K562 (cell line): ENCODE measurements at regions not wholly inside any gene's neighbourhood (a gene's known extent, or its start where the extent isn't known, plus 50 kb on each side); places are given as distances from the start of the nearest gene placed in this dataset.

Experiments used
- ATAC-seq: fragments of 200-7000 bp; cut with Tn5 transposase; 3 replicates; pipeline ENCODE4 v1.9.1; 2020; ENCODE audit warnings: moderate library complexity
- BruUV-seq: library from RNA; stranded (reverse); fragments of 400-500 nt; replicated peaks from 2 replicates; lab custom pipeline; 2021; lab: Mats Ljungman, UMichigan
- CTCF ChIA-PET: fragments of 300-600 bp; formaldehyde crosslinking; extraction: SDS; loops from one replicate; lab custom pipeline; 2021; ENCODE audit warnings: low intra/inter-chr PET ratio; lab: Yijun Ruan, JAX
- POLR2A ChIA-PET: fragments of 300-600, 350-650 bp; sonication (Branson Sonifier 250); formaldehyde crosslinking; extraction: SDS; loops from one replicate; lab custom pipeline; 2021; ENCODE audit warnings: antibody characterized with exemption, inconsistent platforms; lab: Yijun Ruan, JAX
- DNase-seq, 4 experiments: peaks; one replicate each; pipeline versions ENCODE4 v3.0.0 to v3.0.0-alpha.2; 2011 to 2018; ENCODE audit warnings: low spot score in 3 of 4, mixed read lengths in 3 of 4; ENCODE audit errors: extremely low read depth in 1 of 4
- FAIRE-seq: peaks from 2 replicates; lab custom pipeline; 2011; peaks lifted over from hg19 to GRCh38; lab: Jason Lieb, UNC
- H2AFZ ChIP-seq: 2 replicates; pipeline ENCODE4 v1.6.0; 2011; ENCODE audit warnings: low read depth, low read length, control low read depth, inconsistent platforms
- H3K27ac ChIP-seq: fragments of 200-600 bp; 3 replicates; pipeline ENCODE4 v1.8.0; 2011; ENCODE audit warnings: low read depth, mild to moderate bottlenecking, control low read depth, inconsistent platforms, low read length, moderate library complexity, mixed read lengths; ENCODE audit errors: extremely low read depth
- H3K27me3 ChIP-seq, 2 experiments: fragments of 300-600 bp in 1 of 2; 2 replicates in 1 of 2; 3 replicates in 1 of 2; pipeline versions ENCODE4 v1.6.0 to v1.8.0; 2011; ENCODE audit warnings: inconsistent platforms in 2 of 2, low read length in 2 of 2, mild to moderate bottlenecking in 1 of 2, mixed read lengths in 1 of 2, moderate library complexity in 1 of 2; ENCODE audit not compliant: control insufficient read depth in 2 of 2, insufficient read depth in 2 of 2
- H3K36me3 ChIP-seq: fragments of 300-600 bp; 3 replicates; pipeline ENCODE4 v1.8.0; 2011; ENCODE audit warnings: mild to moderate bottlenecking, low read length, inconsistent platforms; ENCODE audit not compliant: control insufficient read depth, insufficient read depth
- H3K4me1 ChIP-seq, 2 experiments: fragments of 200-600 bp in 1 of 2; replicated peaks in 1 of 2; 2 replicates in 1 of 2; 3 replicates in 1 of 2; pipeline versions ENCODE4 v1.5.1 to v1.8.0; 2011; ENCODE audit warnings: inconsistent platforms in 2 of 2, low read length in 2 of 2, mild to moderate bottlenecking in 1 of 2, mixed read lengths in 1 of 2, moderate library complexity in 1 of 2; ENCODE audit not compliant: control insufficient read depth in 2 of 2, insufficient read depth in 2 of 2
- H3K4me2 ChIP-seq: 2 replicates; pipeline ENCODE4 v1.6.1; 2011; ENCODE audit warnings: low read length, control low read depth, inconsistent platforms, mixed read lengths; ENCODE audit not compliant: insufficient read depth
- H3K4me3 ChIP-seq: fragments of 200-600 bp; sonication (generic), shearing (Covaris generic); 2 replicates; pipeline ENCODE4 v1.5.1; 2016; ENCODE audit warnings: control low read depth, inconsistent platforms
- H3K79me2 ChIP-seq: fragments of 200-600 bp; 3 replicates; pipeline ENCODE4 v1.8.0; 2011; ENCODE audit warnings: low read length, inconsistent platforms; ENCODE audit not compliant: control insufficient read depth, insufficient read depth
- H3K9ac ChIP-seq, 2 experiments: 2 replicates each; pipeline versions ENCODE4 v1.6.0 to v1.6.1; 2011; ENCODE audit warnings: low read depth in 2 of 2, low read length in 2 of 2, control low read depth in 1 of 2, inconsistent platforms in 1 of 2, mild to moderate bottlenecking in 1 of 2, mixed read lengths in 1 of 2; ENCODE audit not compliant: insufficient read depth in 1 of 2
- H3K9me1 ChIP-seq: one replicate; pipeline ENCODE4 v1.6.0; 2011; ENCODE audit warnings: inconsistent platforms, mild to moderate bottlenecking, low read length, moderate library complexity; ENCODE audit not compliant: control insufficient read depth, insufficient read depth
- H3K9me3 ChIP-seq: replicated peaks from 2 replicates; pipeline ENCODE4 v1.5.1; 2011; ENCODE audit warnings: low read depth, low read length, inconsistent platforms; ENCODE audit not compliant: control insufficient read depth, insufficient read depth
- H4K20me1 ChIP-seq: replicated peaks from 2 replicates; pipeline ENCODE4 v1.6.1; 2011; ENCODE audit warnings: low read length, inconsistent platforms, mixed read lengths; ENCODE audit not compliant: control insufficient read depth, insufficient read depth
- CHD4 ChIP-seq: fragments of 200-600 bp; sonication (generic); IDR thresholded peaks from 3 replicates; pipeline ENCODE4 v1.6.1; 2012; ENCODE audit warnings: low read depth, mild to moderate bottlenecking, mixed read lengths, low read length, inconsistent platforms; ENCODE audit not compliant: insufficient read depth, insufficient replicate concordance, poor library complexity, severe bottlenecking
- GATAD2B ChIP-seq: fragments of 450-650 bp; IDR thresholded peaks from 2 replicates; pipeline ENCODE4 v1.6.1; 2017; ENCODE audit warnings: mild to moderate bottlenecking, borderline replicate concordance
- HNRNPH1 ChIP-seq: fragments of 200-400 bp; formaldehyde crosslinking; optimal IDR thresholded peaks from 2 replicates; pipeline ENCODE3; 2017; ENCODE audit warnings: low read depth, mild to moderate bottlenecking, low read length, moderate library complexity
- HNRNPL ChIP-seq: fragments of 200-400 bp; formaldehyde crosslinking; IDR thresholded peaks from 2 replicates; pipeline ENCODE4 v1.6.1; 2017; ENCODE audit warnings: low read depth, mild to moderate bottlenecking, low read length
- SRSF9 ChIP-seq: fragments of 200-400 bp; formaldehyde crosslinking; IDR thresholded peaks from 2 replicates; pipeline ENCODE4 v1.6.1; 2017; ENCODE audit warnings: low read depth, low read length, borderline replicate concordance
- ZNF24 ChIP-seq: fragments of 450-650 bp; IDR thresholded peaks from 2 replicates; pipeline ENCODE4 v1.6.1; 2016
- WGBS: fragments of 100-300 bp; shearing (Covaris generic); methylation state at CpG from one replicate; pipeline ENCODE4 v1.1.6; 2016; ENCODE audit warnings: low coverage, mixed read lengths; ENCODE audit not compliant: insufficient coverage; ENCODE audit errors: missing lambda C conversion rate; 5-methylcytosine and 5-hydroxymethylcytosine counted together
- in situ Hi-C: fragments of 300-500 bp; cut with MboI; formaldehyde crosslinking; loops from 4 replicates; pipeline ENCODE4 v1.15.0; 2018; ENCODE audit warnings: inconsistent platforms, mixed read lengths
- intact Hi-C: fragments of 100-400 bp; cut with micrococcal nuclease; formaldehyde crosslinking; loops from 2 replicates; pipeline ENCODE4 v1.14.2; 2022
- TF ChIP-seq, protein P1 (sequence below): sonication (generic); formaldehyde crosslinking; IDR thresholded peaks from 2 replicates; pipeline ENCODE4 v1.8.0; 2023; ENCODE audit warnings: mild to moderate bottlenecking, missing genetic modification reagents
- TF ChIP-seq, protein P2 (sequence below): fragments of 450-650 bp; conservative IDR thresholded peaks from 2 replicates; pipeline ENCODE4 v1.6.1; 2016; ENCODE audit warnings: missing genetic modification characterization, low read depth, mild to moderate bottlenecking, control low read depth, missing compliant biosample characterization
- TF ChIP-seq, protein P3 (sequence below): fragments of 450-650 bp; IDR thresholded peaks from 2 replicates; pipeline ENCODE4 v1.6.1; 2016; ENCODE audit warnings: low read depth, mild to moderate bottlenecking, moderate library complexity

DNA sequence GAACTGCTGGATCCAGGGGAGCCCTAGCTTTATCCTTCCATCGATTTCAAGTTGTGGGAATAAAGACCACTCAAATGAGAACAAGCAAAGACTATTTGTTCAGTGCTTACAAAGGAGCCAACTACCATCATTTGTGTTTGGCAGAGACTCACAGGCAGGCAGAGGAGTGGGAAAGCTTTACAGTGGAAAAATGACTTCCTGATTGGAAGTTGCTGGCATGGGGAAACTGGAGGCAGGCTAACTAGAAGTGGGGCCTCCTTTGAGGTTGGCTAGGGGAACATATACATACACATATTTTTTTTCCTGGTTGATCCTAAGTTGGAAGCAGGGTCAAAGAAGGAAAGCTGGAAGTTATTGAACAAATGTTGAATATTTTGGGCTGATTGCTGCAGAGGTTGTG is 121.7 kb downstream of the ACTBL2 start (continued):
- TF ChIP-seq, protein P1, sequence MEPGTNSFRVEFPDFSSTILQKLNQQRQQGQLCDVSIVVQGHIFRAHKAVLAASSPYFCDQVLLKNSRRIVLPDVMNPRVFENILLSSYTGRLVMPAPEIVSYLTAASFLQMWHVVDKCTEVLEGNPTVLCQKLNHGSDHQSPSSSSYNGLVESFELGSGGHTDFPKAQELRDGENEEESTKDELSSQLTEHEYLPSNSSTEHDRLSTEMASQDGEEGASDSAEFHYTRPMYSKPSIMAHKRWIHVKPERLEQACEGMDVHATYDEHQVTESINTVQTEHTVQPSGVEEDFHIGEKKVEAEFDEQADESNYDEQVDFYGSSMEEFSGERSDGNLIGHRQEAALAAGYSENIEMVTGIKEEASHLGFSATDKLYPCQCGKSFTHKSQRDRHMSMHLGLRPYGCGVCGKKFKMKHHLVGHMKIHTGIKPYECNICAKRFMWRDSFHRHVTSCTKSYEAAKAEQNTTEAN (CRISPR knock-in tag), result no peak
- TF ChIP-seq, protein P2, sequence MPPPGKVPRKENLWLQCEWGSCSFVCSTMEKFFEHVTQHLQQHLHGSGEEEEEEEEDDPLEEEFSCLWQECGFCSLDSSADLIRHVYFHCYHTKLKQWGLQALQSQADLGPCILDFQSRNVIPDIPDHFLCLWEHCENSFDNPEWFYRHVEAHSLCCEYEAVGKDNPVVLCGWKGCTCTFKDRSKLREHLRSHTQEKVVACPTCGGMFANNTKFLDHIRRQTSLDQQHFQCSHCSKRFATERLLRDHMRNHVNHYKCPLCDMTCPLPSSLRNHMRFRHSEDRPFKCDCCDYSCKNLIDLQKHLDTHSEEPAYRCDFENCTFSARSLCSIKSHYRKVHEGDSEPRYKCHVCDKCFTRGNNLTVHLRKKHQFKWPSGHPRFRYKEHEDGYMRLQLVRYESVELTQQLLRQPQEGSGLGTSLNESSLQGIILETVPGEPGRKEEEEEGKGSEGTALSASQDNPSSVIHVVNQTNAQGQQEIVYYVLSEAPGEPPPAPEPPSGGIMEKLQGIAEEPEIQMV (tag), result no peak
- TF ChIP-seq, protein P3, sequence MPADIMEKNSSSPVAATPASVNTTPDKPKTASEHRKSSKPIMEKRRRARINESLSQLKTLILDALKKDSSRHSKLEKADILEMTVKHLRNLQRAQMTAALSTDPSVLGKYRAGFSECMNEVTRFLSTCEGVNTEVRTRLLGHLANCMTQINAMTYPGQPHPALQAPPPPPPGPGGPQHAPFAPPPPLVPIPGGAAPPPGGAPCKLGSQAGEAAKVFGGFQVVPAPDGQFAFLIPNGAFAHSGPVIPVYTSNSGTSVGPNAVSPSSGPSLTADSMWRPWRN, result no peak
- TF ChIP-seq HNRNPH1, result no peak
- no peak for TF ChIP-seq ZNF24

DNA sequence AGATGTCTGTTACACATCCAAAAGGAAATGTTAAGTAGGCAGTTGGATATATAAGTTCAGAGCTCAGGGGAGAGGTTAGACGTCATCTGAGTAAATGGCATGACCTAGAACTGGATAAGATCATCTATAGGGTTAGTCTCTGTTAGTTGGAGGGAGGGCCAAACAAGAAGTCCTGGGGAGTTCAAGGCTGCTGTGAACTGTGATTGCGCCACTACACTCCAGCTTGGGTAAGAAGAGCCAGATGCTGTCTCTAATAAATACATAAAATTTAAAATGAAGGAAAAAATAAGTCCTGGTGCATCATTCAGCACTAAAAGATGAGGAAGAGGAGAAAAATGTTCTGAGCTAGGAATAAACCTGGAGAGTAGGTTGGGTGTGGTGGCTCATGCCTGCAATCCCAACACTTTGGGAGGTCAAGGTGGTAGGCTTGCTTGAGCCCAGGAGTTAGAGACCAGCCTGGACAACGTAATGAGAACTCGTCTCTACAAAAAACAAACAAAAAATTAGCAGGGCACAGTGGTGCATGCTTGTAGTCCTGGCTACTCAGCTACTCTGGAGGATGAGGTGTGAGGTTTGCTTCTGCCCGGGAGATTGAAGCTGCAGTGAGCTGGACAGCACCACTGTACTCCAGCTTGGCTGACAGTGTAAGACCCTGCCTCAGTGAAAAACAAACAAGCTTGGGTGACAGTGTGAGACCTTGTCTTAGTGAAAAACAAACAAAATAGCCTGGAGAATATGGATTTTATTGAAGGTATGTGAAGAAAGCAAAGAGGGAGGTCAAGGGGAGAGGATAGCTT is 123.6 kb downstream of the ACTBL2 start:
- no peak for ATAC-seq
- POLR2A ChIA-PET, result interaction anchor here (0.6 to 1.2 kb wide), 2 partner anchors 8 to 487 kb away, joined by 3 read pairs; no protein-coding TSS in a partner anchor
- in situ Hi-C loops, result no loop called here
- no peak for DNase-seq
- no peak overlapping the region for H2AFZ ChIP-seq
- H3K79me2 ChIP-seq, result no peaks in the 10 kb centered on the region
- no peak for FAIRE-seq
- H4K20me1 ChIP-seq, result no peaks in the 10 kb centered on the region
- no peaks in the 10 kb centered on the region for H3K4me1 ChIP-seq
- no peak overlapping the region for H3K9ac ChIP-seq
- no peak overlapping the region for H3K4me2 ChIP-seq
- H3K9me1 ChIP-seq, result no peaks in the 10 kb centered on the region
- H3K9me3 ChIP-seq, result no peaks in the 10 kb centered on the region
- no peak overlapping the region for H3K4me3 ChIP-seq
- H3K36me3 ChIP-seq, result no peaks in the 10 kb centered on the region
- H3K27ac ChIP-seq, result no peak overlapping the region
- CTCF ChIA-PET, result no interaction called here
- 1% methylated on average over 5 of the region's 5 CpGs for WGBS
- no TSS peak for BruUV-seq
- intact Hi-C loops, result no loop called here
- TF ChIP-seq HNRNPL, result no peak
- no peak for TF ChIP-seq CHD4
- TF ChIP-seq GATAD2B, result no peak
- no peak for TF ChIP-seq SRSF9
- H3K27me3 ChIP-seq, result no peaks in the 10 kb centered on the region; a peak in 1 of 5 replicates
